ENCODE measurements at regions not wholly inside any gene's neighbourhood (a gene's known extent, or its start where the extent isn't known, plus 50 kb on each side); places are given as distances from the start of the nearest gene placed in this dataset.

GRCh38 chr6:170172825-170173256 lies 118.0 kb downstream of the DLL1 start:
- TF ChIP-seq REST (IDR thresholded peaks at IDR 0.05; ENCODE audit: unreplicated experiment) (no peak), EZH2 (IDR thresholded peaks at IDR 0.05; ENCODE audit: low read depth, unreplicated experiment) (no peak), CTCF (conservative IDR thresholded peaks at IDR 0.05; ENCODE audit: low read depth in 2 of 2) (no peak), CREB1 (CRISPR knock-in tag; IDR thresholded peaks at IDR 0.05; ENCODE audit: low read depth) (no peak), EZH2phosphoT487 (IDR thresholded peaks at IDR 0.05; ENCODE audit: unreplicated experiment) (no peak), POLR2AphosphoS5 (IDR thresholded peaks at IDR 0.05; ENCODE audit: low read depth) (no peak), ZNF331 (CRISPR knock-in tag; IDR thresholded peaks at IDR 0.05; ENCODE audit: low read depth) (no peak), NANOG (IDR thresholded peaks at IDR 0.05; ENCODE audit: borderline replicate concordance) (no peak), JUNB (IDR thresholded peaks at IDR 0.05; ENCODE audit: unreplicated experiment) (no peak), STAT1 (IDR thresholded peaks at IDR 0.05; ENCODE audit: unreplicated experiment) (no peak)

Measured in GM23338 (cell line).